Uterus (tissue), 3 donors: ENCODE measurements at regions not wholly inside any gene's neighbourhood (a gene's known extent, or its start where the extent isn't known, plus 50 kb on each side); places are given as distances from the start of the nearest gene placed in this dataset.
"Not testable (repeated sequence)": the region's sequence is repeated elsewhere in the genome, so short reads cannot be mapped to it uniquely, and the experiment has no call there.

Experiments
- DNase-seq, 2 donors: peaks; one replicate each; pipeline ENCODE4 v3.0.0-alpha.2; 2019 to 2020
- H3K27ac ChIP-seq, 2 donors: fragments of 200-600 bp; sonication (generic); 1 replicate in 1 of 2; 2 replicates in 1 of 2; pipeline ENCODE4 v1.5.1; 2016 to 2018
- H3K27me3 ChIP-seq, 2 donors: fragments of 200-600 bp; sonication (generic); one replicate each; pipeline ENCODE4 v1.5.1; 2018 to 2019; ENCODE audit warnings: control low read depth in 1 of 2
- H3K36me3 ChIP-seq, 2 donors: fragments of 200-600 bp; sonication (generic); one replicate each; pipeline ENCODE4 v1.5.1; 2019; ENCODE audit warnings: control low read depth in 1 of 2
- H3K4me1 ChIP-seq, 2 donors: fragments of 200-600 bp; sonication (generic); one replicate each; pipeline ENCODE4 v1.5.1; 2018 to 2019; ENCODE audit warnings: control low read depth in 1 of 2
- H3K4me3 ChIP-seq, 2 donors: fragments of 200-600 bp; sonication (generic); 1 replicate in 1 of 2; 2 replicates in 1 of 2; pipeline ENCODE4 v1.5.1; 2018 to 2019; ENCODE audit warnings: mild to moderate bottlenecking in 1 of 2
- H3K9me3 ChIP-seq, 2 donors: fragments of 200-600 bp; sonication (generic); one replicate each; pipeline ENCODE4 v1.5.1; 2019; ENCODE audit warnings: control low read depth in 1 of 2
- intact Hi-C: fragments of 100-400 bp; cut with DNase I; formaldehyde crosslinking; loops from one replicate; pipeline ENCODE4 v1.15.1; 2023; ENCODE audit warnings: low total_unique reads
- donor health status: DM: yes; HTN: yes; CAD: no.

DNA sequence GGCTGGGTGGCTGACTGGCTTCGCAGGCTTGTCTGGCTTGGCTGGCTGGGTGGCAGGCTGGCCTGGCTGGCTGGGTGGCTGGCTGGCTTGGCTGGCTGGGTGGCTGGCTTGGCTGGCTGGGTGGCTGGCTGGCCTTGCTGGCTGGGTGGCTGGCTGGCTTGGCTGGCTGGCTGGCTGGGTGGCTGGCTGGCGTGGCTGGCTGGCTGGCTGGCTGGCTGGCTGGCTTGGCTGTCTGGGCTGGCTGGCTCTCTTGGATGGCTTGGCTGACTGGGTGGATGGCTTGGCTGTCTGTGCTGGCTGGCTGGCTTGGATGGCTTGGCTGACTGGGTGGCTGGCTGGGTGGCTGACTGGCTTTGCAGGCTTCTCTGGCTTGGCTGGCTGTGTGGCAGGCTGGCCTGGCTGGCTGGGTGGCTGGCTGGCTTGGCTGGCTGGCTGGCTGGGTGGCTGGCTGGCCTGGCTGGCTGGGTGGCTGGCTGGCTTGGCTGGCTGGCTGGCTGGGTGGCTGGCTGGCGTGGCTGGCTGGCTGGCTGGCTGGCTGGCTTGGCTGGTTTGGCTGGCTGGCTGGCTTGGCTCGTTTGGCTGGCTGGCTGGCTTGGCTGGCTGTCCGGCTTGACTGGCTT is 2808.1 kb downstream of the RPIA start:
- H3K27me3 ChIP-seq, H3K27ac ChIP-seq, DNase-seq, H3K4me1 ChIP-seq, H3K36me3 ChIP-seq, H3K9me3 ChIP-seq, intact Hi-C loops, H3K4me3 ChIP-seq: not testable (repeated sequence)

DNA sequence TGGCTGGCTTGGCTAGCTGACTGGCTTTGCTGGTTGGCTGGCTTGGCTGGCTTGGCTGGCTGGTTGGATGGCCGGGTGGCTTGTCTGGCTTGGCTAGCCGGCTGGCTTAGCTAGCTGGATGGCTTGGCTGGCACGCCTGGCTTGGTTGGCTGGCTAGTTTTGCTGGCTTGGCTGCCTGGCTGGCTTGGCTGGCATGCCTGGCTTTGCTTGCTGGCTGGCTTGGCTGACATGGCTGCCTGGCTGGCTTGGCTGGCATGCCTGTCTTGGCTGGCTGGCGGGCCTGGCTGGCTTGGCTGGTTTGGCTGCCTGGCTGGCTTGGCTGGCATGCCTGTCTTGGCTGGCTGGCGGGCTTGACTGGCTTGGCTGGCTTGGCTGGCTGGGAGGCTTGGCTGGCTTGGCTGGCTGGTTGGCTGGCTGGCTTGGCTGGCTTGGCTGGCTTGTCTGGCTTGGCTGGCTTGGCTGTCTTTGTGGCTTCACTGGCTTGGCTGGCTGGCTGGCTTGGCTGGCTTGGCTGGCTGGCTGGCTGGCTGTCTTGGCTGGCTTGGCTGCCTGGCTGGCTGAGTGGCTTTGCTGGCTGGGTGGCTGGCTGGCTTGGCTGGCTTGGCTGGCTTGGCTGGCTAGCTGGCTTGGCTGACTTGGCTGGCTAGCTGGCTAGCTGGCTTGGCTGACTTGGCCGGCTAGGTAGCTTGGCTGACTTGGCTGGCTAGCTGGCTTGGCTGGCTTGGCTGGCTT is 2808.9 kb downstream of the RPIA start:
- H3K27ac ChIP-seq, H3K4me3 ChIP-seq, intact Hi-C loops, H3K9me3 ChIP-seq, H3K36me3 ChIP-seq, H3K4me1 ChIP-seq, DNase-seq, H3K27me3 ChIP-seq: not testable (repeated sequence)

DNA sequence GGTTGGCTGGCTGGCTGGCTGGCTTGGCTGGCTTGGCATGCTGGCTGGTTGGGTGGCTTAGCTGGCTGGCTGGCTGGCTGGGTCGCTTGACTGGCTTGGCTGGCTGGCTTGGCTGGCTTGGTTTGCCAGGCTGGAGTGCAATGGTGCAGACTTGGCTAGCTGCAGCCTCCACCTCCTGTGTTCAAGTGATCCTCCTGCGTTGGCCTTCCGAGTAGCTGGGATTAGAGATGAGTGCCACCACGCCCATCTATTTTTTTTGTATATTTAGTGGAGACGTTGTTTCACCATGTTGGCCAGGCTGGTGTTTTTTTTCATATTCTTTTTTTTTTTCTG is 2809.5 kb downstream of the RPIA start:
- intact Hi-C loops, H3K27me3 ChIP-seq, H3K27ac ChIP-seq, H3K4me3 ChIP-seq, H3K4me1 ChIP-seq, H3K9me3 ChIP-seq, H3K36me3 ChIP-seq, DNase-seq: not testable (repeated sequence)

DNA sequence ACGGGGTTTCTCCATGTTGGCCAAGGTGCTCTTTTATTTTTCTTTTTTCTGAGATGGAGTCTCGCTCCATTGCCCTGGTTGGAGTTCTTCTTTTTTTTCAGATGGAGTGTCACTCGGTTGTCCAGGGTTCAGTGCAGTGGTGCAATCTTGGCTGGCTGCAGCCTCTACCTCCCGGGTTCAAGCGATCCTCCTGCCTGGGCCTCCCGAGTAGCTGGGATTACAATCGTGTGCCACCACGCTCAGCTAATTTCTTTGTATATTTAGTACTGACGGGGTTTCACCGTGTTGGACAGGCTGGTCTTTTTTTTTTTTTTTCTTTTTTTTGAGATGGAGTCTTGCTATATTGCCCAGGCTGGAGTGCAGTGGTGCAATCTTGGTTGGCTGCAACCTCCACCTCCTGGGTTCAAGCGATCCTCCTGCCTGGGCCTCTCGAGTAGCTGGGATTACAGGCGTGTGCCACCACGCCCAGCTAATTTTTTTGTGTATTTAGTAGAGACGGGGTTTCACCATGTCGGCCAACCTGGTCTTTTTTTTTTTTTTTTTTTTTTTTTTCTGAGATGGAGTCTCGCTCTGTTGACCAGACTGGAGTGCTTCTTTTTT is 2810.1 kb downstream of the RPIA start:
- H3K9me3 ChIP-seq, H3K27me3 ChIP-seq, H3K4me1 ChIP-seq, H3K27ac ChIP-seq, intact Hi-C loops, H3K4me3 ChIP-seq, H3K36me3 ChIP-seq, DNase-seq: not testable (repeated sequence)

DNA sequence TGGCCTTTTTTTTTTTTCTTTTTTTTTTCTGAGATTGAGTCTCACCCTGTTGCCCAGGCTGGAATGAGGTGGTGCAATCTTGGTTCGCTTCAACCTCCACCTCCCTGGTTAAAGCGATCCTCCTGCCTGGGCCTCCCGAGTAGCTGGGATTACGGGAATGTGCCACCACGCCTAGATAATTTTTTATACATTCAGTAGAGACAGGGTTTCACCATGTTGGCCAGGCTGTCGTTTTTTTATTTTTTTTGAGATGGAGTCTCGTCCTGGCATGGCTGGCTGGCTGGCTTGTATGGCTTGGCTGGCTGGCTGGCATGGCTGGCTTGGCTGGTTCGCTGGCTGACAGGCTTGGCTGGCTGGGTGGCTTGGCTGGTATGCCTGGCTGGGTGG is 2812.1 kb downstream of the RPIA start:
- H3K27me3 ChIP-seq, intact Hi-C loops, H3K4me1 ChIP-seq, H3K9me3 ChIP-seq, H3K36me3 ChIP-seq, H3K27ac ChIP-seq, H3K4me3 ChIP-seq, DNase-seq: not testable (repeated sequence)

DNA sequence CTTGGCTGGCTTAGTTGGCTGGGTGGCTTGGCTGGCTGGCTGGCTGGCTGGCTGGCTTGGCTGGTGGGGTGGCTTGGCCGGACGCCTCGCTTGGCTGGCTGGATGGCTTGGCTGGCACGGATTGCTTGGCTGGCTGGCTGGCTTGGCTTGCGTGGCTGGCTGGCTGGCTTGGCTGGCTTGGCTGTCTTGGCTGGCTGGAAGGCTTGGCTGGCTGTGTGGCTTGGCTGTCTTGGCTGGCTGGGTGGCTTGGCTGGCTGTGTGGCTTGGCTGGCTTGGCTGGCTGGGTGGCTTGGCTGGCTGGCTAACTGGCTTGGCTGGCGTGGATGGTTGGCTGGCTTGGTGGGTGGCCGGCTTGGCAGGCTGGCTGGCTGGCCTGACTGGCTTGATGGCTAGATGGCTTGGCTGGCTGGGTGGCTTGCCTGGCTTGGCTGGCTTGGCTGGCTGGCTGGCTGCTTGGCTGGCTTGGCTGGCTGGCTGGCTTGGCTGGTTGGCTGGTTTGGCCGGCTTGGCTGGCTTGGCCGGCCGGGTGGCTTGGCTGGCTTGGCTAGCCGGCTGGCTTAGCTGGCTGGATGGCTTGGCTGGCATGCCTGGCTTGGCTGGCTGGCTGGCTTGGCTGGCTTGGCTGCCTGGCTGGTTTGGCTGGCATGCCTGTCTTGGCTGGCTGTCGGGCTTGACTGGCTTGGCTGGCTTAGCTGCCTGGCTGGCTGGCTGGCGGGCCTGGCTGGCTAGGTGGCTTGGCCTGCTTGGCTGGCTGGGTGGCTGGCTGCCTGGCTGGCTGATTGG is 2812.7 kb downstream of the RPIA start:
- H3K36me3 ChIP-seq, intact Hi-C loops, H3K9me3 ChIP-seq, DNase-seq, H3K4me3 ChIP-seq, H3K27me3 ChIP-seq, H3K4me1 ChIP-seq, H3K27ac ChIP-seq: not testable (repeated sequence)

DNA sequence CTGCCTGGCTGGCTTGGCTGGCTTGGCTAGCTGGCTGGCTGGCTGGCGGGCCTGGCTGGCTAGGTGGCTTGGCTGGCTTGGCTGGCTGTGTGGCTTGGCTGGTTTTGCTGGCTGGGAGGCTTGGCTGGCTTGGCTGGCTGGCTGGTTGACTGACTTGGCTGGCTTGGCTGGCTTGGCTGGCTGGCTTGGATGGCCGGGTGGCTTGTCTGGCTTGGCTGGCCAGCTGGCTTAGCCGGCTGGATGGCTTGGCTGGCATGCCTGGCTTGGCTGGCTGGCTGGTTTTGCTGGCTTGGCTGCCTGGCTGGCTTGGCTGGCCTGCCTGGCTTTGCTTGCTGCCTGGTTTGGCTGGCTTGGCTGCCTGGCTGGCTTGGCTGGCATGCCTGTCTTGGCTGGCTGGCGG is 2817.3 kb downstream of the RPIA start:
- intact Hi-C loops, H3K36me3 ChIP-seq, H3K27me3 ChIP-seq, H3K4me1 ChIP-seq, H3K9me3 ChIP-seq, H3K4me3 ChIP-seq, H3K27ac ChIP-seq, DNase-seq: not testable (repeated sequence)

DNA sequence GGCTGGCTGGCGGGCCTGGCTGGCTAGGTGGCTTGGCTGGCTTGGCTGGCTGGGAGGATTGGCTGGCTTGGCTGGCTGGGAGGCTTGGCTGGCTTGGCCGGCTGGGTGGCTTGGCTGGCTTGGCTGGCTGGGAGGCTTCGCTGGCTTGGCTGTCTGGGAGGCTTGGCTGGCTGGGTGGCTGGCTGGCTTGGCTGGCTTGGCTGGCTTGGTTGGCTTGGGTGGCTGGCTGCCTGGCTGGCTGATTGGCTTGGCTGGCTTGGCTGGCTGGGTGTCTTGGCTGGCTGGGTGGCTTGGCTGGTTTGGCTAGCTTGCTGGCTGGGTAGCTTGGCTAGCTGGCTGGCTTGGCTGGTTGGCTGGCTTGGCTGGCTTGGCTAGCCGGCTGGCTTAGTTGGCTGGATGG is 2817.8 kb downstream of the RPIA start:
- not testable (repeated sequence) for DNase-seq

DNA sequence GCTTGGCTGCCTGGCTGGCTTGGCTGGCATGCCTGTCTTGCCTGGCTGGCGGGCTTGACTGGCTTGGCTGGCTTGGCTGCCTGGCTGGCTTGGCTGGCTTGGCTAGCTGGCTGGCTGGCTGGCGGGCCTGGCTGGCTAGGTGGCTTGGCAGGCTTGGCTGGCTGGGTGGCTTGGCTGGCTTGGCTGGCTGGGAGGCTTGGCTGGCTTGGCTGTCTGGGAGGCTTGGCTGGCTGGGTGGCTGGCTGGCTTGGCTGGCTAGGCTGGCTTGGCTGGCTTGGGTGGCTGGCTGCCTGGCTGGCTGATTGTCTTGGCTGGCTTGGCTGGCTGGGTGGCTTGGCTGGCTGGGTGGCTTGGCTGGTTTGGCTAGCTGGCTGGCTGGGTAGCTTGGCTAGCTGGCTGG is 2819.7 kb downstream of the RPIA start:
- H3K4me3 ChIP-seq, H3K36me3 ChIP-seq, H3K9me3 ChIP-seq, H3K27me3 ChIP-seq, DNase-seq, H3K4me1 ChIP-seq, intact Hi-C loops, H3K27ac ChIP-seq: not testable (repeated sequence)

More for the DNA sequence above, 2817.8 kb downstream of the RPIA start:
- H3K36me3 ChIP-seq, H3K4me1 ChIP-seq, H3K27me3 ChIP-seq, H3K4me3 ChIP-seq, H3K27ac ChIP-seq, H3K9me3 ChIP-seq, intact Hi-C loops: not testable (repeated sequence)

DNA sequence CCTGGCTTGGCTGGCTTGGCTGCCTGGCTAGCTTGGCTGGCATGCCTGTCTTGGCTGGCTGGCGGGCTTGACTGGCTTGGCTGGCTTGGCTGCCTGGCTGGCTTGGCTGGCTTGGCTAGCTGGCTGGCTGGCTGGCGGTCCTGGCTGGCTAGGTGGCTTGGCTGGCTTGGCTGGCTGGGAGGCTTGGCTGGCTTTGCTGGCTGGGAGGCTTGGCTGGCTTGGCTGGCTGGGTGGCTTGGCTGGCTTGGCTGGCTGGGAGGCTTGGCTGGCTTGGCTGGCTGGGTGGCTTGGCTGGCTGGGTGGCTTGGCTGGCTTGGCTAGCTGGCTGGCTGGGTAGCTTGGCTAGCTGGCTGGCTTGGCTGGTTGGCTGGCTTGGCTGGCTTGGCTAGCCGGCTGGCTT is 2824.5 kb downstream of the RPIA start:
- H3K27ac ChIP-seq, H3K9me3 ChIP-seq, intact Hi-C loops, H3K4me3 ChIP-seq, DNase-seq, H3K4me1 ChIP-seq, H3K27me3 ChIP-seq, H3K36me3 ChIP-seq: not testable (repeated sequence)

DNA sequence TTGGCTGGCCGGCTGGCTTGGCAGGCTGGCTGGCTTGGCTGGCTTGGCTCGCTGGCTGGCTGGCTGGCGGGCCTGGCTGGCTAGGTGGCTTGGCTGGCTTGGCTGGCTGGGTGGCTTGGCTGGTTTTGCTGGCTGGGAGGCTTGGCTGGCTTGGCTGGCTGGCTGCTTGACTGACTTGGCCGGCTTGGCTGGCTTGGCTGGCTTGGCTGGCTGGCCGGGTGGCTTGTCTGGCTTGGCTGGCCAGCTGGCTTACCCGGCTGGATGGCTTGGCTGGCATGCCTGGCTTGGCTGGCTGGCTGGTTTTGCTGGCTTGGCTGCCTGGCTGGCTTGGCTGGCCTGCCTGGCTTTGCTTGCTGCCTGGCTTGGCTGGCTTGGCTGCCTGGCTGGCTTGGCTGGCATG is 2825.2 kb downstream of the RPIA start:
- H3K4me3 ChIP-seq, H3K4me1 ChIP-seq, DNase-seq, H3K27me3 ChIP-seq, H3K9me3 ChIP-seq, H3K27ac ChIP-seq, intact Hi-C loops, H3K36me3 ChIP-seq: not testable (repeated sequence)

DNA sequence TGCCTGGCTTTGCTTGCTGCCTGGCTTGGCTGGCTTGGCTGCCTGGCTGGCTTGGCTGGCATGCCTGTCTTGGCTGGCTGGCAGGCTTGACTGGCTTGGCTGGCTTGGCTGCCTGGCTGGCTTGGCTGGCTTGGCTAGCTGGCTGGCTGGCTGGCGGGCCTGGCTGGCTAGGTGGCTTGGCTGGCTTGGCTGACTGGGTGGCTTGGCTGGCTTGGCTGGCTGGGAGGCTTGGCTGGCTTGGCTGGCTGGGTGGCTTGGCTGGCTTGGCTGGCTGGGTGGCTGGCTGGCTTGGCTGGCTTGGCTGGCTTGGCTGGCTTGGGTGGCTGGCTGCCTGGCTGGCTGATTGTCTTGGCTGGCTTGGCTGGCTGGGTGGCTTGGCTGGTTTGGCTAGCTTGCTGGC is 2826.4 kb downstream of the RPIA start:
- H3K27me3 ChIP-seq, H3K9me3 ChIP-seq, H3K36me3 ChIP-seq, DNase-seq, intact Hi-C loops, H3K4me3 ChIP-seq, H3K27ac ChIP-seq, H3K4me1 ChIP-seq: not testable (repeated sequence)

DNA sequence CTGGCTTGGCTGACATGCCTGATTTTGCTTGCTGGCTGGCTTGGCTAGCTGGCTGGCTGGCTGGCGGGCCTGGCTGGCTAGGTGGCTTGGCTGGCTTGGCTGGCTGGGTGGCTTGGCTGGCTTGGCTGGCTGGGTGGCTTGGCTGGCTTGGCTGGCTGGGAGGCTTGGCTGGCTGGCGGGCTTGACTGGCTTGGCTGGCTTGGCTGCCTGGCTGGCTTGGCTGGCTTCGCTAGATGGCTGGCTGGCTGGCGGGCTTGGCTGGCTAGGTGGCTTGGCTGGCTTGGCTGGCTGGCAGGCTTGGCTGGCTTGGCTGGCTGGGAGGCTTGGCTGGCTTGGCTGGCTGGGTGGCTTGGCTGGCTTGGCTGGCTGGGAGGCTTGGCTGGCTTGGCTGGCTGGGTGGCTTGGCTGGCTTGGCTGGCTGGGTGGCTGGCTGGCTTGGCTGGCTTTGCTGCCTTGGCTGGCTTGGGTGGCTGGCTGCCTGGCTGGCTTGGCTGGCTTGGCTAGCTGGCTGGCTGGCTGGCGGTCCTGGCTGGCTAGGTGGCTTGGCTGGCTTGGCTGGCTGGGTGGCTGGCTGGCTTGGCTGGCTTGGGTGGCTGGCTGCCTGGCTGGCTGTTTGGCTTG is 2827.0 kb downstream of the RPIA start:
- intact Hi-C loops, result not testable (repeated sequence)

More for the DNA sequence above, 2827.0 kb downstream of the RPIA start:
- DNase-seq, H3K27ac ChIP-seq, H3K4me3 ChIP-seq, H3K4me1 ChIP-seq, H3K9me3 ChIP-seq, H3K36me3 ChIP-seq, H3K27me3 ChIP-seq: not testable (repeated sequence)
